NCI-H146 treated with DMSO at 0.1 percent for 48 hours (cell line): ENCODE measurements at regions not wholly inside any gene's neighbourhood (a gene's known extent, or its start where the extent isn't known, plus 50 kb on each side); places are given as distances from the start of the nearest gene placed in this dataset.

Experiments used
- DNase-seq: peaks from one replicate; lab custom pipeline; 2025; ENCODE audit not compliant: unreplicated experiment; lab: John Stamatoyannopoulos, UW

GRCh38 chr3:102104033-102104432 is 254.7 kb downstream of the NFKBIZ start:
- no peak for DNase-seq

DNA sequence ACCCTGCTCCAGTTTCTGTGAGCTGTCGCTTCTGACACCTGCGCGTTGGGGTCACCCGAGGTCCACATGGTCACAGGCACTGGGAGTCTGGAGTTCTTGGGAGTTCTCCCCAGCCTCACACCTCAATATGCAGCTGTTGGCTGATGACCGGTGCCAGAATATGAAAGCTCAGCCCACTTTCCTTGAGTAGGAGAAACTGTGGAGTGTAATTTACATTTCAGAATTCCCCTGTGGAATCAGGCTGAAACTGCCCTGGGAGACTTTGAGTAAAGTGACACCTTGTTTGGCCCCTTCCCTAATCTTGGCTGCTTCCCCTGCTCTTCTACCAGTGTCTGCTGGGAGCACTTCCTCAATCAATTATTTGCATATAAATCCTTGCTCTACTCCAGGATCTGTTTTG is 255.9 kb downstream of the NFKBIZ start:
- no peak for DNase-seq

- DNase-seq = no peak
These were observed 257.2 kb downstream of the NFKBIZ start for GRCh38 chr3:102106416-102107097.

DNA sequence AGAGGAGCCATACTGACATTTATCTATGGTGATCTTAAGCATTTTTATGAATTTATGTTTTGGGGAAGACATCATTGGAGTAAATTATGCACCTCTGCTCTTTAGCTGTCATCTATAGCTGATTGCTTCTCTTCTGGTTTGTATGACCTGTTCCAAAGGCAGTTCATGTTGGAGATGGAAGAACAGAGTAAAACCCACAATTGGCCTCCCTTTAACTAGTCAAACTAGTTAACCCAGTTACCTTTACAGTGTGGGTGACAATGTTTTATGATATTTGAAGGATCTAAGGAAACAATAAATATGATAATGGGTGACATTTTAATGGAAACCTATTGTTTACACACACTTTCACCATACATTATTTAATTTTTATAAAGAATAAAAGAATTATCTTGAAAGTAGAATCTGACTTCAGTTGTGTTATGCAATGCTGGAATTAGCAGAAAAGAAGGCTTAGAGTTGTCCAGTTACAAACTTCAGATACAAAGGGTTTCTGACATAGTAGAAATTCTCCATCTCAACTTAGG is 263.5 kb downstream of the NFKBIZ start:
- no peak for DNase-seq

GRCh38 chr3:102113421-102114041 is 264.2 kb downstream of the NFKBIZ start:
- no peak for DNase-seq

DNA sequence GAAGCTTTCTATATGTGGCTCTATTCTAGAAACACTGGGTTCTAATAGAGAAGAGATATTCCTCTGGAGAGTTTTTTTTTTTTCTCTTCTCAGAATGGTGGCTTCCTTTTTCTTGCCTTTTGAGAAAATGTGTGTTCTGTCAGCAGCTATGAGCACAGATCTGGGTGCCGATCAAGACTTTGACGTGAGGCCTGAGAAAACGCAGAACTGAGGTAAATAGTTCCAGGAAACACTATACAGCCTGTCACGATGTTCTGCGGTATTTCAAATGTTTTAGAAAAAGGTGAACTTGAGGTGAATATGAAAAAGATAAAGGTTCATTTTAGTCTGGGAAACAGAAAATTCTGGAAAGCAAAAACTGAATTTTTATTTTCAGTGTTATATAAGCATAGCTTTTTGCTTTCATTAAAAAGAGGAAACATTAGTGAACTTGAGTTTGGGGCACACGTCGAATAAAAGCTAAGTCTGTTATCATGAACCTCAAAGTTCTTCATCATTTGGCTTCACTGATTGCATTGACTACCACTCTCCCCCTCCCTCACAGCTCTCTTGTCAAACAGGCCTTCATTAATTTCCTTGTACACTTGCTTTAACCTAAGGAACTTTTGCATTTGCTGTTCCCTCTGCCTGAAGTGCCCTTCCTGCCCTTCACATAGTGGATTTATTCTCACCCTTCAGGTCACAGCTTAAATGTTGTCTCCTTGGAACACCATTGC is 265.1 kb downstream of the NFKBIZ start:
- DNase-seq = no peak

DNA sequence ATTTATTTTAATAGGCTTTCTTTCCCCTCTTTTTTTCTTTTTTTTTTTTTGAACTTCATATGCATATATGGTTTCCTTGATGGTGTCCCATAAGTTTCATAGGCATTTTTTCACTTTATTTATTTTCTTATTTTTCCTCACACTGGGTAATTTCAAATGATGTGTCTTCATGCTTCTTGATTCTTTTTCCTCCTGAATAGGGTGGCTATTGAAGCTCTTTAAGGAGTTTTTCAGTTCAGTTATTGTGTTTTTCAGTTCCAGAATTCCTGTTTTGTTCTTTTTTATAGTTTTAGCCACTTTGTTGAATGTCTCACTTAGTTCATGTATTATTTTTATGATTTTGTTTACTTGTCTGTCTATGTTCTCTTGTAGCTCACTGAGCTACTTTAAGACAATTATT is 273.2 kb downstream of the NFKBIZ start:
- no peak for DNase-seq

- DNase-seq = no peak
These were observed 274.4 kb downstream of the NFKBIZ start for GRCh38 chr3:102123590-102124190.

GRCh38 chr3:102124282-102124681 is 275.0 kb downstream of the NFKBIZ start:
- DNase-seq = no peak

GRCh38 chr3:102124704-102125103 is 275.4 kb downstream of the NFKBIZ start:
- no peak for DNase-seq

DNA sequence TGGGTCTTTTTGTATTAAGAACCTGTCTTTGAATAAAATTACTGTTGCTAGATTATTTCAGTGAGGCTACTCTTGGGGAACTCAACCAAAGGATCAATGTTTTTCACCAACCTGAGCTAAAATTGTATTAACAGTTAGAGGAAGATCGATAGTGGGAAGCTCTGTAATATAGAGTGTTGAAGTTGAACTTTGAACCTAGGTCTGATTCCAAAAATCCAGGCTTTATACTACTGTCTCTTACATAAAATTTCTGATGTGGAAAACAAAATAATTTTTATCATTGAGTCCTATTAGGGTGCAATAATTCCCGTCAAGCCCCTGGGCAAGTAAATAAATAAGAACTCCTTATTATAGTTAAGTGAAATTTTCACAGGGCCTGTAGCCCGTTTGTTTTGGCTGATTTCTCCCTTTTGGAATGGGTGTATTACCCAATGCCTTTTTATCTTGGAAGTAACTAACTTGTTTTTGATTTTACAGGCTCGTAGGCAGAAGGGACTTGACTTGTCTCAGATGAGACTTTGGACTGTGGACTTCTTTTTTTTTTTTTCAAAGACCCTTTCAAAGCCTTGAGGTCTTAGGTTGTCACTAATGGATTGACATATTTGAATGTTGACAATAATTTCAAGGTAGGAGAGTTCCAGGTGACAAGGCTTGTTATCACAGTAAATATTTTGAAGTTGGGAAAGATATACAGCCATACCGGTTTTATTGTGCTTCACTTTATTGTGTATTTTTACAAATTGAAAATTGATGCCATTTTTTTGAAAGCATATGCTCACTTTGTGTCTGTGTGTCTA is 276.1 kb downstream of the NFKBIZ start:
- DNase-seq = no peak

- no peak for DNase-seq
These were observed 276.7 kb downstream of the NFKBIZ start for GRCh38 chr3:102125994-102126368.

DNA sequence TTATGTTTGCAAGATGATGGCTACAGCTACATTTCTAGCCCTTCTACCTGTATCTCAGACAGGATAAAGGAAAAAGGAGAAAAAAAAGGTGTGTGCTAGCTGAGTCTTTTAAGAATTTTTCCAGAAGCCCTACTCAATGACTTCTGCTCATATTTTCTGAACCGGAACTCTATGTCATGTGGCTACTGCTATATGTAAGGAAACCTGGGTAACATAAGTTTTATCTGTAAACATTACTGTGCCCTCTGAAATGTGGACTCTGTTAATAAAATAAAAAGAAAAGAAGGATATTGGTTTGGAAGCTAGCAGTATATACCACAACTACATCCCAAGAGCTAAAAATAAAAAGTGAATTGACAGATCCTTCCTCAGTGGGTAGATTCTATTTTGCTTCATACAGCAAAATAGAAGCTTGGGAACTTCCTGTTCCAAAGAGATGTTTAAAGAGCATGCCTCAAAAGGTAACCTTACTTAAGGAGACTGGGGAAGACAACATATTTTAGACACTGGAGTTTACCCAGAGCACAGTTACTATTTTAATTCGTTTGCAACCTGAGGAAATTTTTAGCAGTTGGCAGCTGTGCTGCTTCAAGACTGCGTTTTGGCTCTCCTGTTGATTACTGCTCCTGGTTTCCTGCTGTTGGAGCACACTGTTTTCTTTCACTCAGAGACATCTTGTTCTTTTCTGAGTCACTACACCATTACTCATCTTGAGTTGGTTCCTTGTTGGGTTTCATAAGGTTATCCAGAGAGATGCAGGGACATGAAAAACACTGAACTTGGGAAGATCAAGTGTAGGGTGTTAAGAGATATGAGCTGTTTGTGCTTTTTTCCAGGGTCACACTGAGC is 280.7 kb downstream of the NFKBIZ start:
- no peak for DNase-seq

DNA sequence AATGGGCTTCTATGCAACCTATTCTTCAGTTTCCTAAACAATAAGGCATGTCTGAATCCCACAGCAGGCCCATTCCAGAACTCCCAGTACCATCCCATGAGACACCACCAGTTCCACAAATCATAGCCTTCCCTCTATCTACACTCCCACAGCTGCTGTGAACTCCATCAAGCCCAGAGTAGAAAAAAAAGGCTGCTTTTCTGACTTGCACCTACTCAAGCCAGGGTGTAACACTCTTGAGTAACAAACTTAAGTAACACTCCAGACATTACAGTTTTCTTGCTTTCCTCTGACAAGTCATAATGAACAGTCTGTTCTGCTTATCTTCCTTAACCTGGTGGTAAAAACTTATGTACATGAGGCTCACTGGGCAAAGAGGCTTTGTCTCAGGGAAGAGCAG is 283.1 kb downstream of the NFKBIZ start:
- DNase-seq = no peak

DNA sequence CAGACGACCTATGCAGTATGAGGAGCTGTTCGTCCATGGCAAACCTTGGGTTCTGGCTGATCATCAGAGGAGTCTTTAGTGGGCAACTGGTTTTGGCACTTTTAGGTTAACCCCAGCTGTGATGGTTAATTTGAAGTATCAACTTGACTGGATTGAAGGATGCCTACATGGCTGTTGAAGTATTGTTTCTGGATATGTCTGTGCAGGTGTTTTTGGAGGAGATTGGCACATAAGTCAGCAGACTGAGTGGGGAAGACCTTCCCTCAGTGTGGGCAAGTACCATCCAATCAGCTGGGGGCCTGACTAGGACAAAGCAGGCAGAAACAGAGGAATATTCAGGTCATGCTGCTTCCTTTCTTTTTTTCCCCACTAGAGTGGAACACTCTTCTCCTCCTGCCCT is 284.1 kb downstream of the NFKBIZ start:
- no peak for DNase-seq

- no peak for DNase-seq
These were observed 286.0 kb downstream of the NFKBIZ start for GRCh38 chr3:102135316-102135715.

GRCh38 chr3:102136183-102136582 is 286.9 kb downstream of the NFKBIZ start:
- no peak for DNase-seq

DNA sequence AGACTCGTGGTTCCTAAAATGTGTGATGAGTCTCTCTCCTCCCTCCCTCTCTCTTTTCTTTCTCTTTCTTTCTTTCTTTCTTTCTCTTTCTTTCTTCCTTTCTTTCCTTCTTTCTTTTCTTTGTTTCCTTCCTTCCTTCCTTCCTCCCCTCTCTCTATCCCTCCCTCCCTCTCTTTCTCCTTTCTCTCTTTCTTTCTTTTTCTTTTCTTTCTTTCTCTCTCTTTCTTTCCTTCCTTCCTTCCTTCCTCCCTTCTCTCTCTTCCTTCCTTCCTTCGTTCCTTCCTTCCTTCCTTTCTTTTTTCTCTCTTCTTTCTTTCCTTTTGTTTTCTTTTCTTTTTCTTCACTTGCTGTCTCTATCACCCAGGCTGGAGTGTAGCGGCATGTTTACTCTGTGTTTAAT is 290.8 kb downstream of the NFKBIZ start:
- DNase-seq = no peak

GRCh38 chr3:102141096-102141927 is 292.0 kb downstream of the NFKBIZ start:
- no peak for DNase-seq
